T-helper 2 cell treated with Interferon-gamma antibody and Interleukin-4, amounts not matched to agents 5 μg/mL and 100 μg/mL, for 36 hours (primary cell): ENCODE measurements at regions not wholly inside any gene's neighbourhood (a gene's known extent, or its start where the extent isn't known, plus 50 kb on each side); places are given as distances from the start of the nearest gene placed in this dataset.
"Not testable (repeated sequence)": the region's sequence is repeated elsewhere in the genome, so short reads cannot be mapped to it uniquely, and the experiment has no call there.

Experiments used
- DNase-seq: peaks from one replicate; pipeline ENCODE4 v3.0.0; 2021; ENCODE audit warnings: low spot score
- H3K27ac Mint-ChIP-seq: one replicate; pipeline ENCODE4 v1.8.0; 2021; ENCODE audit warnings: mild to moderate bottlenecking, mixed read lengths
- H3K27me3 Mint-ChIP-seq: one replicate; pipeline ENCODE4 v1.8.0; 2021; ENCODE audit warnings: low read depth, mixed read lengths
- H3K36me3 Mint-ChIP-seq: one replicate; pipeline ENCODE4 v1.8.0; 2021; ENCODE audit warnings: low read depth, mixed read lengths
- H3K4me1 Mint-ChIP-seq: one replicate; pipeline ENCODE4 v1.8.0; 2021; ENCODE audit warnings: low read depth, mixed read lengths
- H3K4me3 Mint-ChIP-seq: one replicate; pipeline ENCODE4 v1.8.0; 2022; ENCODE audit warnings: mild to moderate bottlenecking, moderate library complexity, mixed read lengths
- H3K9me3 Mint-ChIP-seq: one replicate; pipeline ENCODE4 v1.8.0; 2021; ENCODE audit warnings: mixed read lengths

DNA sequence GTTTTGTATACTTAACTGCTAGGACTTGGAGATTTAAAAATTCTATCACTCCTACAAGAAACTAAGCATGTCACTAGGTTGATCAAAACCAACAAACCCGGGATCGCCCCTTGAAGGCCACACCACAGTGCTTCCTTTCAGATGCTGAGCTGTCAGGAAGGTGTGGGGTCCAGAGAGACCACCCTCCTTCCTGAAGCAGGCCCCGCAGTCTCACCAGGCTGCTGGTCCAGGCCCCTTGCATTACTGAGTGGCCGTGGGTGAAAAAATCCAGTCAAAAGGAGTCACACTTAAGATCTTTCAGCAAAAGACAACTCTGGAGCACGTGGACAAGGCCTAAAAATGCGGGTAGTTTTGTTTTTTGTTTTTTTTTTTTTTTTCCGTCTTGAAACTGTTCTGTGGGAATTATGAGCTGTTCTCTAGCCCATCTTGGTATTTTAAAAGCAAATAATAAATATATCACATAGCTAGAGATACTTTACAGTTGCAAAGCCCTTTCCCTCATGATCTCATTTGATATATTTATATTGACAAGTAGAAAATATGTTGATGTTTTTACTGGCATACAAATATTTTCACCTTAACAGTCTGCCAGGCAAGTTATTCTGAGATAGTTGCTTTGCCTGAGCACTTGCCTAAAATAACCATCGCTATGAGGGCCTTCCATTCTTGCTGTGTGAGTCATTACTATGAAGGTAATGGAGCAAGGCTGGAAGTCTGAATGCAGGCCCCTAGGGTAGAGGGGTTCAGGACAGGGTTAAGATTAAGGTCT is 73.1 kb upstream of the EDEM3 start:
- no peaks in the 10 kb centered on the region for H3K9me3 Mint-ChIP-seq
- H3K27me3 Mint-ChIP-seq: no peaks in the 10 kb centered on the region
- H3K4me1 Mint-ChIP-seq: peaks cover 3% of the 10 kb centered on the region
- no peak overlapping the region for H3K4me3 Mint-ChIP-seq
- peaks cover 48% of the 10 kb centered on the region for H3K36me3 Mint-ChIP-seq
- H3K27ac Mint-ChIP-seq: no peak overlapping the region
- no peak for DNase-seq

DNA sequence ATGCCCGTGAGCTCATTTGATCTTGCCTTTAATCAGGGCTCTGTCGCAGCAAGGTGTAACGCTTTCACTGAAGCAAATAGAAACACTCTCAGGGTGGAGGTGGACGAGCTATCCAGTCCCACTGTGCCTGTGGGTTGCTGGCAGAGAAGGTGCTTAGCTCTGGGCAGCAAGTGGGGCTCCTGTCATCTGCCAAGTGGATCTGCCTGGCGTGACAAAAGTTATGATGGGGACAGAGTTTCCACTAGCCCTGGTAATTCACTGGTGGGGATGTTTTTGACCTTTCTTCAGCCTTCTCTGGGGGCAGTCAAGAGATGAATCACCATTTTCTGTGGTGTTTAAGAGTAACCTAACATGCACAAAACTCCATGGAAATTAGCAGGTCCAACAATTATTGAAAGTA is 71.3 kb upstream of the EDEM3 start:
- DNase-seq: no peak
- H3K36me3 Mint-ChIP-seq: peaks cover 53% of the 10 kb centered on the region
- no peak overlapping the region for H3K27ac Mint-ChIP-seq
- H3K4me3 Mint-ChIP-seq: no peak overlapping the region
- H3K4me1 Mint-ChIP-seq: peaks cover 3% of the 10 kb centered on the region
- no peaks in the 10 kb centered on the region for H3K9me3 Mint-ChIP-seq
- no peaks in the 10 kb centered on the region for H3K27me3 Mint-ChIP-seq

DNA sequence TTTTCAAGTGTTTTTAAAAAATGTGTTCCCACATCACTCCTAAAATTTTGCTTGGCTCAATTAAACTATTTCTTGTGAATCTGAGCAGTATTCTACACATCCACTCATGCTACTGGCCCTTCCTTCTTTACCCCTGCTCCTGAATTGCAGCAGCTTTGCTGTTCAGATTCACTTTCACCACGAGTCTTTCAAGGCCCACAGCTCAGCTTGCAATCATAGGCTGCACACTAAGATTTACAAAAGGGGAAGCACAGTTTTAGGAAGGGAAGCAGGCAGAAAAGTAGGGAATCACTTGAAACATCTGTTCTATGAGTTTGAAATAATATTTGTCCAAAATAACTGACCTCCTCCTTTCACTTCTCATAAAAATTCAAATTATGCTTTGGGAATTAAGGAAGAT is 70.9 kb upstream of the EDEM3 start:
- Mint-ChIP-seq H3K9me3 (no peaks in the 10 kb centered on the region), H3K4me1 (peaks cover 3% of the 10 kb centered on the region), H3K4me3 (no peak overlapping the region), H3K27me3 (no peaks in the 10 kb centered on the region), H3K27ac (no peak overlapping the region), H3K36me3 (peaks cover 56% of the 10 kb centered on the region)
- no peak for DNase-seq

DNA sequence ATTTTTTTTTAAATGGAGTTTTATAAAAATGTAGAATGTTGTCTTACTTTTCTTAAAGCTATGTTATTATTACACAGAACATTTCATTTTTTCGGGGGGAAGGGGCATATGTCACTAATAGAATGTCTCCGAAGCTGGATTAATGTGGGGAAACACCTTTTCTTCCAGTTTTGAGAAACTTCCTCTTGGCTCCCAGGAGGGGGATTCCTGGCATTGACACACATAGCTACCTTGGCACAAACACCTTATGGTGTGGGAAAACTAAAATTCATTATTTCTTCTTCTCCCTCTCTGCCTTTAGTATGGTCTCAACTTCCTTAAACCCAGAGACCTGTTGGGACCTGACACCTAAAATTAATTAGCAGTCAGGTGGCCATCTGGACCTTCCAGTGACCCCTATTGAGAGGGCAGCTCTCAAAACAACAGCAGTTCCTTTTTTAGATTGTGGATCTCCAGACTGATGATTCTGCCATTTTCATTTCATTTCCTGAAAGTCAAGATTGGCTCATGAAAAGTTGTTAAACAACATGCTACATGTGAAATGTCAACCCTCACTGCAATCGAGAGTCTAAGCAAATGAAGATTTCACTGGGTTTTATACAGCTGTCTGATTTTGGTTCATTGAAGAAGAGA is 70.1 kb upstream of the EDEM3 start:
- H3K36me3 Mint-ChIP-seq: peaks cover 54% of the 10 kb centered on the region
- no peaks in the 10 kb centered on the region for H3K9me3 Mint-ChIP-seq
- H3K4me1 Mint-ChIP-seq: peaks cover 3% of the 10 kb centered on the region
- DNase-seq: no peak
- no peak overlapping the region for H3K4me3 Mint-ChIP-seq
- H3K27me3 Mint-ChIP-seq: no peaks in the 10 kb centered on the region
- no peak overlapping the region for H3K27ac Mint-ChIP-seq

DNA sequence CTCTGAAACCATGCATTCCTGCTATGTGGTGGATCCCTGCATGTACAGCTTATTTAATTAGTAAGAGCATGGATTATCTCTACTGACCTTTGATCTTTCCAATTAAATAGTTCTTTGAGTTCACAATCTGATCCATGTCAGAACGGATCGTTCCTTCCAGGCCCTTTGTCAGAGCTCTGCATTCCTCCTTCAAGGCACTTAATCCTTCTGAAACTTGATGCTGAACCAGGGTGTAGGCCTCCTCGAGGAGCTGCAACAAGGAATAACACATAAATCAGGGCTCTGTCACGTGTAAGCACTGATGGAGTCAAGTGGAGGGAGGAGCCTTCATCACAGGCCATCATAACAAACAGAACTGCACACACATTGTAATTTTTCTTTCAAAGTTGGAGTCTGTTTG is 68.4 kb upstream of the EDEM3 start:
- Mint-ChIP-seq H3K9me3 (no peaks in the 10 kb centered on the region), H3K27ac (no peak overlapping the region), H3K4me1 (peaks cover 3% of the 10 kb centered on the region), H3K27me3 (no peaks in the 10 kb centered on the region), H3K4me3 (no peak overlapping the region), H3K36me3 (peaks cover 65% of the 10 kb centered on the region)
- no peak for DNase-seq

DNA sequence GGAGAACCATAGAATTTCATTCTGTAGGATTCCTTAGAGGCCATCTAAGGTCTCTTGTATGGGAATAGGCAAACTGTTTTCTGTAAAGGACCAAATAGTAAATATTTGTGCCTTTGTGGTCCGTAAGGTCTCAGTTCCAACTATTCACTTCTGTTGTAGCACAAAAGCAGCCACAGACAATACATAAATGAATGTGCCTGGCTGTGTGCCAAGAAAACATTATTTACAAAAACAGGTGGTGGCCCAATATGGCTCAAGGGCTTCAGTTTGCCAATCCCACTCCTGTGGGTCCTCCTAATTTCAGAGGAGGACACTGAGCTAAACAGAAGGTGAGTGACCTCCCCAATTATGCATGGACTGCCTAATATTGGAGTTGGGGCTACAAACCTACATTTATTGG is 67.6 kb upstream of the EDEM3 start:
- peaks cover 3% of the 10 kb centered on the region for H3K4me1 Mint-ChIP-seq
- peaks cover 68% of the 10 kb centered on the region for H3K36me3 Mint-ChIP-seq
- H3K27me3 Mint-ChIP-seq: no peaks in the 10 kb centered on the region
- H3K4me3 Mint-ChIP-seq: no peak overlapping the region
- H3K27ac Mint-ChIP-seq: no peak overlapping the region
- H3K9me3 Mint-ChIP-seq: peaks cover 3% of the 10 kb centered on the region
- no peak for DNase-seq

DNA sequence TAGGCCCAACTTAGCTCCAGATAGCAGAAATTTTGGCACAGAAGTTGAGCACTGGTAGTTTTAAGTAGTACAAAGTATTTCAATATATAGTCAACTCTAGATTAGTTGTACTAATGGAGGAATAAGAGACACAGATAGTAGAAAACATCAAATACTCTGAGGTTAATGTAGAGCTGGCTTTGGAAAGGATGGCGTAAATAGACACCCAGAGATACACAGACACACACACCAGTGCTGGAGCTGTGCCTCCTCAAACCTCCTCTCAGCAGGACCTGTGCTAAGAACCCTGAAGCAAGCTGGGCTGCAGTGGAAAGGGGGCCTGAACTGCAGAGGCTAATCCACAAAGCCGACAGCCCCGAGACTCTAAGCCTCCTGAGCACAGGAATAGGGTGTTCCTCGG is 67.0 kb upstream of the EDEM3 start:
- Mint-ChIP-seq H3K36me3 (peaks cover 73% of the 10 kb centered on the region), H3K4me1 (peaks cover 3% of the 10 kb centered on the region), H3K4me3 (no peak overlapping the region), H3K27ac (no peak overlapping the region), H3K27me3 (no peaks in the 10 kb centered on the region), H3K9me3 (peaks cover 4% of the 10 kb centered on the region)
- no peak for DNase-seq

DNA sequence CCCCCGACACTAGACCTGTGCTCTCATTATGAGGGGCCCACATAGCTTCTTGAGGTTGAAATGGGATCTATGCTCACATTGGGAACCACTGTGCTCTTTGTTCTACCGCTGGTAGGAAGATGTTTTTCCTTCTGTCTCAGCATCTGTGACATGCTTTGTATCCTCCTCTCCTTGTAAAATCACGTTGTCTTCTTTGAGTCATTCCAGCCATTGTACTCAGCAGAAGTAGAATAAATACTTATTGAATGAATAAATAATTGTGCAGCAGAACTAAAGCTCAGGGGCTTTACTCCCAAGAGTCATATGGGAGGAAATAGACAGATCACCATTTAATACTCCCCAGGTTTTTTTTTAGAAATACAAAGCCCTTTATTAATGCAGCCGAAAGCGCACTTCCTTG is 66.3 kb upstream of the EDEM3 start:
- H3K36me3 Mint-ChIP-seq: peaks cover 75% of the 10 kb centered on the region
- no peak for DNase-seq
- no peak overlapping the region for H3K27ac Mint-ChIP-seq
- peaks cover 4% of the 10 kb centered on the region for H3K9me3 Mint-ChIP-seq
- peaks cover 3% of the 10 kb centered on the region for H3K4me1 Mint-ChIP-seq
- H3K4me3 Mint-ChIP-seq: no peak overlapping the region
- H3K27me3 Mint-ChIP-seq: no peaks in the 10 kb centered on the region

DNA sequence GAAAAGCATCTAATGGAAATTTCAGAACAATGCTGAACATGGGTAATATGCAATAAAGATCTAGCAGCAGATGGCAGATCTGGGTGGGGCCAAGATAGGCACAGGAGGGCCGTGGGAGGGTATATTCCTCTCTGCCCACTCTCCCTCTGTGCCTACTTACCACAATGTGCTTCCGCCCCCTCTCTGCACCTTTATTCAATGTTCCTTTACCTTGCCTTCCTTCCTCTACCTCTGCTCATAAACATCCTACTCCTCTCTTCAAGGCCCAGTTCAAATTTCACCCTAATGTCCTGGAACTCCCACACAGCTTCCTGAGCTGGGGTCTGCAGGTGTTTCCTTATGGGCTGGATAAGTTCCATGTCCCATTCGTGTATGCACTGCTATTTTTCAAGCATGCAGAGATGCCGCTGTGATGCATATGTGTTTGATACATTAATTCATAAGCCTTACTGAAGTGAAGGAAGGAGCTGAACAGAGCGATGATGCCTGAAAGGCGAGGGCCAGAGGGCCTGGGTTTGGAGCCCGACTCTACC is 65.6 kb upstream of the EDEM3 start:
- Mint-ChIP-seq H3K27me3 (no peaks in the 10 kb centered on the region), H3K4me1 (no peaks in the 10 kb centered on the region), H3K36me3 (peaks cover 75% of the 10 kb centered on the region), H3K27ac (no peak overlapping the region), H3K9me3 (peaks cover 4% of the 10 kb centered on the region), H3K4me3 (no peak overlapping the region)
- no peak for DNase-seq

DNA sequence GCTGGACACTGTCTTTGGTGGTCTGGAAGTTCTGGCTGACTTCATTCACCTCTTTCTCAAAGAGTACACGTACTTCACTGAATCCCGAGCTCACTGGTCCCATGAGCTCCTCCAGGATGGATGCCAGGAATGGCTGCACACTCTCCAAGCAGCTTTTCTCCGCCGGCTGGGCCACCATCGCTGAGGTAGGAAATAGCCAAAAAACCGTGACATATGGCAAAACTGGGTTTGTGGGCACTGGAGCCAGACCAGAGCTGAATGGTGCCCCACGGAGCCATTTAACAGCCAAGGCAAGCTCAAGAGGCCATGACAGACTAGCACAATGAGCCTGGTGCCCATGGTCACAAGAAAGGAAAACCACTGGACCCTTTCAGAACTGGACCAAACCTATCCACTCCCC is 64.0 kb upstream of the EDEM3 start:
- Mint-ChIP-seq H3K36me3 (peaks cover 77% of the 10 kb centered on the region), H3K27me3 (no peaks in the 10 kb centered on the region), H3K4me1 (no peaks in the 10 kb centered on the region), H3K27ac (no peak overlapping the region), H3K4me3 (no peak overlapping the region), H3K9me3 (peaks cover 16% of the 10 kb centered on the region)
- no peak for DNase-seq

DNA sequence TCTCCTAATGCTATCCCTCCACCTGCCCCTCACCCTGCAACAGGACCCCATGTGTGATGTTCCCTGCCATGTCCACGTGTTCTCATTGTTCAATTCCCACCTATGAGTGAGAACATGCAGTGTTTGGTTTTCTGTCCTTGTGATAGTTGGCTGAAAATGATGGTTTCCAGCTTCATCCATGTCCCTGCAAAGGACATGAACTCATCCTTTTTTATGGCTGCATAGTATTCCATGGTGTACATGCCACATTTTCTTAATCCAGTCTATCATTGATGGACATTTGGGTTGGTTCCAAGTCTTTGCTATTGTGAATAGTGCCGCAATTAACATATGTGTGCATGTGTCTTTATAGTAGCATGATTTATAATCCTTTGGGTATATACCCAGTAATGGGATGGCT is 62.3 kb upstream of the EDEM3 start:
- not testable (repeated sequence) for H3K4me3 Mint-ChIP-seq, DNase-seq, H3K4me1 Mint-ChIP-seq, H3K27me3 Mint-ChIP-seq, H3K27ac Mint-ChIP-seq
- Mint-ChIP-seq H3K36me3 (peaks cover 73% of the 10 kb centered on the region), H3K9me3 (peaks cover 21% of the 10 kb centered on the region)

DNA sequence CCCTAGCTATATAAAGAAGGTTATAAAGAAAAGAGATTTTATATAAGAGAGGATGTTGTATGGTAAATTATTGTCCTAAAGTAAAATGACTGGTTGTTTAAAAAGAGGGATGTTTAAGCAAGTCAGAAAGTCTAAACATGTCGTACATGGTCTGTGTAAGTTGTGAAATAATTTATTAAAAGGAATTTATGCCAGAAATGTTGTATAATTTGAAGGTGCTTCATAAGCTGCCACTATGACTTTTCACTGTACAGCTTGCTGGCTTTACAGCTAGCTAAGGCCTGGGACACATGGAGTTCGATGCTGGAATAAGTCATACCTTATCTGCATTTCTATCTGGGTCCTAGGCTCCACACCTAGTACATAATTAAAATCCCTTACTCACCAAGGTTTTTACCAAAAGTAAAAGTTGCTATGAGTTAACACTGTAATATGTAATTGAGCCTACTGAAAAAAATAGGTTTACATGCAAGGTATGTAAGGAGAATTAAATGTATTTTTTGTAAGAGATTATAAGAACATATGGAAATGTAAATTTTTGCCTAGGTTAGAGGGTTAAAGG is 59.0 kb upstream of the EDEM3 start:
- Mint-ChIP-seq H3K9me3 (peaks cover 21% of the 10 kb centered on the region), H3K27ac (no peak overlapping the region), H3K27me3 (no peaks in the 10 kb centered on the region), H3K36me3 (peaks cover 46% of the 10 kb centered on the region), H3K4me3 (no peak overlapping the region), H3K4me1 (no peaks in the 10 kb centered on the region)
- no peak for DNase-seq

DNA sequence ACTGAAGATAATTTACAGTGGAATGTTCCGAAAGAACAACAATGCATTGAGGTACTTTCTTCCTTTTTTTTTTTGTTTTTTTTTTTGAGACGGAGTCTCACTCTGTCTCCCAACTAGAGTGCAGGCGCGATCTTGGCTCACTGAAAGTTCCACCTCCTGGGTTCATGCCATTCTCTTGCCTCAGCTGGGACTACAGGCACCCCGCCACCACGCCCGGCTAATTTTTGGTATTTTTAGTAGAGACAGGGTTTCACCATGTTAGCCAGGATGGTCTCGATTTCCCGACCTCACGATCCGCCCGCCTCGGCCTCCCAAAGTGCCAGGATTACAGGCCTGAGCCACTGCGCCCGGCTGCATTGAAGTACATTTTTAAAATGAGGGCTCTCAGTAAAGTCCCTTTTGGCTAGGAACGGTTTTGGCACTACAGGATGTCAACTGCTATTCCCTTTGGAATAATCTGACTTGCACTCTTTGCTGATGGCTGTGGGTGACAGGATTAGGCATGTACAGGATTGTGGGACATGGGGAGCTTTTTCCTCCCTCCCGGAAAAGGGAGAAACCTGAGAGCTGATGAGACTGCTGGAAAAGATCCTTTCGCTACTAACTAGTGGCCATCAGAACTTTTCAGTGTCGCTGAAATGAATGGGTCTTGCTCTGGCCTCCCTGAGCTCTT is 56.9 kb upstream of the EDEM3 start:
- no peaks in the 10 kb centered on the region for H3K27me3 Mint-ChIP-seq
- H3K9me3 Mint-ChIP-seq: peaks cover 17% of the 10 kb centered on the region
- H3K36me3 Mint-ChIP-seq: peaks cover 36% of the 10 kb centered on the region
- DNase-seq: no peak
- no peak overlapping the region for H3K4me3 Mint-ChIP-seq
- no peaks in the 10 kb centered on the region for H3K4me1 Mint-ChIP-seq
- H3K27ac Mint-ChIP-seq: no peak overlapping the region

DNA sequence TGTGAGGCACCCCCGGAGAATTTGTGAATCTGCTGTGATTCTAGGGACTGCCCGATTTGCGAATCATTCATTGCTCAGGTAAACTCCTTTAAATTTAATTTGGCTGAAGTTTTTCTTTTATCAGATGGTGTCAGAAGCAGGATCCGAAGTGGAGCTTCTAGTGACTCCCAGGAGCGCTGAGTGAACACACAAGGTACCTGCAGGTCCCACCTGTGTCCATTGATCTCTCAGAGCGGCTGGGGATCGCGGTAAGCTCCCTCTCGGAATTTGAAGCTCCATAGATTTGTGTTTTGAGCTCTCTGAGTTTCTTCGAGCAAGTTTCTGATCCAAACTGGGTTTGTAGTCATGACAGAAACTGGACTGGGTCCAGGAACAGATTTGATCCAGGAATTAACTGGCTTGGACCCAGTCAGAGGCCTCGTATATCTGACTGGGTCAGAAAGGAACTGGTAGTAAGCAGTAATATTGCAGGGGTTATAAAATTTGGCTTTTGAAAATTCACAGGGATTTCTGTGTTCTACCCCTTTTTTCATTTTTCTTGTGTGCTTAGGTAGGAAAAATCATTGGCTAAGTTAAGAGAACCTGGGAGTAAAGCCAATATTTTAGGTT is 56.2 kb upstream of the EDEM3 start:
- no peaks in the 10 kb centered on the region for H3K27me3 Mint-ChIP-seq
- DNase-seq: no peak
- no peak overlapping the region for H3K27ac Mint-ChIP-seq
- H3K9me3 Mint-ChIP-seq: peaks cover 17% of the 10 kb centered on the region
- no peaks in the 10 kb centered on the region for H3K4me1 Mint-ChIP-seq
- H3K36me3 Mint-ChIP-seq: peaks cover 31% of the 10 kb centered on the region
- no peak overlapping the region for H3K4me3 Mint-ChIP-seq
